HG02973 (cell line): ENCODE measurements at regions not wholly inside any gene's neighbourhood (a gene's known extent, or its start where the extent isn't known, plus 50 kb on each side); places are given as distances from the start of the nearest gene placed in this dataset.

Experiments used
- ATAC-seq: cut with Tn5 transposase; IDR thresholded peaks from one replicate; pipeline ENCODE4 v1.9.1; 2021; ENCODE audit warnings: moderate library complexity; ENCODE audit not compliant: unreplicated experiment

DNA sequence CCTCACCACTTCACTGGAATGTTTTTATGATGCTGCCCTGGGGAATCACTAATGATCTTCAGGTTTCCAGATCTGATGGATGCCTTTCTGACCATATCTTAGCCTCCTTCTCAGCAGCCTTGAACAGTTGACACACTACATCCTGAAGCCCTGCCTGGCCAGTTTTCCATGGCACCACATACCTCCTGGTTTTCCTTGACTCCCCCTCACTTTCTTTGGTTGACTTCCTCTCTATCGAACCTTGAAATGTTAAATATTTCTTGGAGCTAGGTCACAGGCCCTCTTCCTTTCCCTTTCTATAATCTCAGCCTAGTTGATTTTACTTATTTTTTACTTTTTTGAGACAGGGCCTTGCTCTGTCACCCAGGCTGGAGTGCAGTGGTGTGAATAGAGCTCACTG is 108.8 kb upstream of the CDK1 start:
- no peak for ATAC-seq

DNA sequence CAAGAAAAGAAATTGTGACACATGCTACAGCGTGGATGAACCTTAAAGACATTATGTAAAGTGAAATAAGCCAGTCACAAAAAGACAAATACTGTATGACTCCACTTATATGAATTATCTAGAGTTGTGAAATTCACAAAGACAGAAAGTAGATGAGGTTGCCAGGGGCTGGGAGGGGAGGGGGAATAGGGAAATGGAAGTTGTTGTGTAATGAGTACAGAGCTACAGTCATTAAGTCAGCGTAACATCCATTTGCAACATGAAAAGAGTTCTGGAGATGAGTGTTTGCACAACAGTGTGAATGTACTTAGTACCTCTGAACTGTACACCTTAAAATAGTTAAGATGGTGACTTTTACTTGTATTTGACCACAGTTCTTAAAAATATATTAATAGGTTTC is 112.1 kb upstream of the CDK1 start:
- ATAC-seq = no peak

GRCh38 chr10:60664859-60665258 is 113.4 kb upstream of the CDK1 start:
- no peak for ATAC-seq

GRCh38 chr10:60663850-60664249 is 114.4 kb upstream of the CDK1 start:
- ATAC-seq = no peak

DNA sequence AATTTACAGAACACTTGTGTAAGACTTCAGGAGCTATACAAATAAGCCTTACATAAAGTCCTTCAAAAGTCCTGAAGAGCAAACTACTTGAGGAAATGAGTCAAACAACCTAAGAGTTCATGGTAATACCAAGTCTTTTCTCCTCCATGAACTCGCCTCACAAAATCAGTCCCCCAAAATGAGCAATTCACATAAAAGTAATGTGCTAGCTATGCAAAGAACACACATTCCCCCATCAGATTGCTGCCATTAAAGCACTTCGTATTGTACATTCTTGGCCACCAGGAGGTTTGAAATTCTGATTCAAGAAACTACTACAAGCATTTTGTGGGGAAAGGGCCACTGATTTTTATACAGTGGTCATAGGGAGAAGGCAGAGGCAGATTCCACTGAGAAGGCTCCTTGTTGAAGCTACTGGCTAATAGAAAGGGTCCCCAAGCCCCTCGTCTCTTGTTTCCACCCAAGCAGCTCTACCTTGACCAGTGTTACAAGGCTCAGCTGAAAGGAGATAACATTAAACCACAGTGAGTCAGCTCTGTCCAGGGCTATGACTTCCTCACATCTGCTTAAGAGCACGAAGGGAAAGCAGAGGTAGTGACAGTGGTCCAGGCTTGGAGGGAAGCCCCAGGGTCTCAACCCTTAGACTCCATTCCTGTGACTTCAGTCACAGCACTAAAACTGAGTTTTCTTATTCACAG is 115.2 kb upstream of the CDK1 start:
- no peak for ATAC-seq

DNA sequence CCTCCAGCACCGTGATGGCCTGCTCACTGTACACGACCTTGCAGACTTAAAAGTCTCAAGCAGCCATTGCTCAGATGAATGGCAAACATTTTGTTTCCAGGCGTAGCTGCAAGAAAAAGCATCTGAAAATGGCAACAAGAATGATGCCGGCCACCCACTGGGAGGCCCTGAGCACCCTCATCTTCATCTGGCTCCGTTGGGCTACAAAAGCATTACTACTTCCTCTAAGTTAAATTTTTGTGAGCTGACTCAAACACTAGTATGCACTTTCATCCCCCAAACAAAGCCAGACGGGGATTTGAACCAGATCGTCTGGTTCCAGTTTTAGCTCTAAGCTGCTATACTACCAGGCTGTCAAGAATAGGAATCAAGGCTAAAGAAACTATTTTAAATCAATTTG is 116.6 kb upstream of the CDK1 start:
- no peak for ATAC-seq

GRCh38 chr10:60660625-60661024 is 117.7 kb upstream of the CDK1 start:
- no peak for ATAC-seq

GRCh38 chr10:60654813-60655464 is 123.3 kb upstream of the CDK1 start:
- ATAC-seq = no peak

DNA sequence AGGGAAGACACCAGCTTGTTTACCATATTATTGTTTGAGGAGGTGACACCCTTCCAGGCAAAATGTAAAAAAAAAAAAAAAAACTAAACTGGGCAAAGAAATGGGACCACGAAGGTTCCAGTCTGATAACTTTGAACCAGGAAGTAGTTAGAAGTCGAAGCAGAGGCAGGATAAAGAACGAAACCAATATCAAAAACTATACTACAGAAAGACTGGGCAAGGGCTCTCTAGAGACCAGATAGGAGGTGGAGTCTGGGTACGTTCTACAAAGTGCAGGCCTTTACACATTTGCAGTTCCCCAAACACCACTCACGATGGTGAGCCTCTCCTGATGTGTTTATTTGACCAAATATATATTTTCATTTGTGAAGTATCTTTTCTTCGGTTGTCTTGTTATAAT is 125.7 kb upstream of the CDK1 start:
- ATAC-seq = peak; percentile 80

GRCh38 chr10:60650378-60650800 is 127.9 kb upstream of the CDK1 start:
- no peak for ATAC-seq

DNA sequence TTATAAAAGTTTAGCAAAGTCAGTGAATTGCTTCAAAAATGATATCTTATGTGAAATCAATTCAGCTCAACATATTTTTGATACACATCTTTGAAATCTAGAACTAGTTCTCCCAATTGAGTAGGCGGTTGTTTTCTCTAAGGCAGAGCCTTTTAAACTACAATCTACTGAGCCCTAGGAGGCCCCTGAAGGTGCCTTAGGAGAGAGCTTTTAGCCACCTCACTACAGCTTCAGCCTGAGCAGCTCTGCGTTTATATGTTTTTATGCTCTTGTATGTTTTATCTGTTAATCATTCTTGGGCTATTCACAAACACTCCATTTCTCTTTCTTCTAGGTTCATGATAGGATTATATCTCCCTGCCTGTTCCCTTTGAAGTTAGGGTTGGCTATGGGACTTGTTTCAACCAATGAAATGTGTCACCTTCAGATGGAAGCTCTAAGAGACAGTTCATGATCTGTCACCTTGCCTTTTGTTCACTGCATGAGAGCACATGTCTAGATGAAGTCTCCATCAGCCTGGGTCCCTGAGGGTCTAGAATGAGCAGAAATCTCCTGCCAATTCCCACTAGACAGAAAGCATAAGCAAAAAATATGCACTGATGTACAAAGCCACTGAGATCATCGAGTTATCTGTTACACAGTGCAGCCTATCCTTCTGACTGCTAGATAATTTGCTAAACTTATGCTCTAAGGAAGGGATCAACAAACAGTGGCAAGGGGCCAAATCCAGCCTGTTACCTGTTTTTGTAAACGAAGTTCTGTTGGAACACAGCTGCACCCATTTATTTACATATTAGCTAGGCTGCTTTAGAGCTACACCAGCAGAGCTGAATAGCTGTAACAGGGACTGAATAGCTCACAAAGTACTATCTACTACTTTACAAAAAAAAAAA is 128.5 kb upstream of the CDK1 start:
- no peak for ATAC-seq

DNA sequence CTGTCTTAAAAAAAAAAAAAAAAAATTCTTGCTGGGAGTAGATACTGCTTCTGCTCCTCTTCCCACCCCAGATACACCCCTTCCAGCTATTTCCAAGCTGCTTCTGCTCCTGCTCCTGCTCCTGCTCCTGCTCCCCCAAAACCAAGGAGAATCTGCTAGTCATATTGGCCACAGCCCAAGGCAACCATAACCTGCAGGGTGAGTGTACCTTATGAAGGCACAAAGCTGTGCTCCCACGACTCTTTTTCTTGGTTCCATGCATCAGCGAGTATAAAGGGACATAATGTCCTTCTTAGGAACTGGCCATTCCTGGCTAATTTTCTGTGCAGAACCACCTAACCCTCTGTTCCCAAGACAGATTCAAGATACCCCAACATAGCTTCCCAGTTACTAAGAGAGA is 129.5 kb upstream of the CDK1 start:
- ATAC-seq = no peak

GRCh38 chr10:60646966-60647796 is 131.1 kb upstream of the CDK1 start:
- peak; percentile 67 for ATAC-seq

GRCh38 chr10:60645980-60646379 is 132.3 kb upstream of the CDK1 start:
- ATAC-seq = no peak

GRCh38 chr10:60644436-60645130 is 133.7 kb upstream of the CDK1 start:
- ATAC-seq = no peak

GRCh38 chr10:60643874-60644273 is 134.4 kb upstream of the CDK1 start:
- no peak for ATAC-seq

- no peak for ATAC-seq
Observed at GRCh38 chr10:60629332-60629731, 148.9 kb upstream of the CDK1 start.

GRCh38 chr10:60627778-60628748 is 150.2 kb upstream of the CDK1 start:
- no peak for ATAC-seq

DNA sequence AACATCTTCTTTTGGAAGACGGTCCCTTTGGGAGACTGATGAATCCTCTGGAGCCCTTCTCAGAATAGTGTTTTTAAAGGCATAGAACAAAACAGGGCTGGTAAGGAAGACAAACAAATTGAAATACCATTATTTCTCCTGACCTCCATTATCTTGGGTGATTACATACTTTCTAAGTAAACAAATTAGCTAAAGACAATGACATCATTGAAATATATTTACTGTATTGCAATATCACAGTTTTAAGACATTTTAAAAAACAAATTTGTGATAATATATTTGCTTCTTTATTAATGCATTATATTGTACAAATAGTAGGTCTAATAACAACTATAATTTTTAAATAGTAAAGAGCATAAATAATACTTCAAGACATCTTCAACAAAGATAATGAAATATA is 152.2 kb upstream of the CDK1 start:
- no peak for ATAC-seq
